HepG2 (cell line): ENCODE measurements at regions not wholly inside any gene's neighbourhood (a gene's known extent, or its start where the extent isn't known, plus 50 kb on each side); places are given as distances from the start of the nearest gene placed in this dataset.

Experiments
- AHR ChIP-seq: IDR thresholded peaks from 2 replicates; pipeline ENCODE4 v1.6.1; 2018; ENCODE audit warnings: missing genetic modification reagents, missing compliant biosample characterization
- ATM ChIP-seq: fragments of 450-650 bp; IDR thresholded peaks from 2 replicates; pipeline ENCODE4 v1.7.1; 2017; ENCODE audit warnings: mild to moderate bottlenecking, borderline replicate concordance
- CREM ChIP-seq, 2 experiments: sonication (generic) in 1 of 2; formaldehyde crosslinking in 1 of 2; IDR thresholded peaks; 2 replicates each; pipeline versions ENCODE4 v1.4.0 to v1.6.1; 2016 to 2020; ENCODE audit warnings: antibody characterized with exemption in 1 of 2, mild to moderate bottlenecking in 1 of 2, missing genetic modification reagents in 1 of 2
- GPN1 ChIP-seq: sonication (generic); formaldehyde crosslinking; IDR thresholded peaks from 2 replicates; pipeline ENCODE4 v1.5.1; 2020; ENCODE audit warnings: missing genetic modification reagents, borderline replicate concordance
- KDM1A ChIP-seq: IDR thresholded peaks from 2 replicates; pipeline ENCODE4 v1.6.1; 2016; ENCODE audit warnings: missing compliant biosample characterization
- KDM5A ChIP-seq: fragments of 200-600 bp; sonication (generic); IDR thresholded peaks from 2 replicates; pipeline ENCODE4 v1.7.0; 2018; ENCODE audit warnings: antibody characterized with exemption, mild to moderate bottlenecking, low read length, borderline replicate concordance
- MEIS1 ChIP-seq: sonication (generic); formaldehyde crosslinking; IDR thresholded peaks from 2 replicates; pipeline ENCODE4 v1.9.0; 2021; ENCODE audit warnings: mild to moderate bottlenecking, missing genetic modification reagents, moderate library complexity, borderline replicate concordance
- PHF20 ChIP-seq: sonication (generic); formaldehyde crosslinking; IDR thresholded peaks from 2 replicates; pipeline ENCODE4 v1.5.0; 2020; ENCODE audit warnings: mild to moderate bottlenecking, missing genetic modification reagents
- ZBTB4 ChIP-seq: sonication (generic); formaldehyde crosslinking; IDR thresholded peaks from 2 replicates; pipeline ENCODE4 v1.4.0; 2020; ENCODE audit warnings: missing genetic modification reagents, mild to moderate bottlenecking, borderline replicate concordance
- ZGPAT ChIP-seq: IDR thresholded peaks from 2 replicates; pipeline ENCODE4 v1.6.1; 2016; ENCODE audit warnings: mild to moderate bottlenecking
- ZNF615 ChIP-seq: sonication (generic); formaldehyde crosslinking; IDR thresholded peaks from 2 replicates; pipeline ENCODE4 v1.5.0; 2020; ENCODE audit warnings: mild to moderate bottlenecking, missing genetic modification reagents, borderline replicate concordance
- ZNF678 ChIP-seq: sonication (generic); formaldehyde crosslinking; IDR thresholded peaks from 2 replicates; pipeline ENCODE4 v1.4.0; 2020; ENCODE audit warnings: mild to moderate bottlenecking, missing genetic modification reagents
- ZNF883 ChIP-seq: sonication (generic); formaldehyde crosslinking; IDR thresholded peaks from 2 replicates; pipeline ENCODE4 v1.5.1; 2020; ENCODE audit warnings: mild to moderate bottlenecking, missing genetic modification reagents; ENCODE audit errors: not compliant biosample characterization
- ZSCAN31 ChIP-seq: sonication (generic); formaldehyde crosslinking; IDR thresholded peaks from 2 replicates; pipeline ENCODE4 v1.5.0; 2020; ENCODE audit warnings: low read depth, mild to moderate bottlenecking, missing genetic modification reagents
- TF ChIP-seq, protein P1 (sequence below): sonication (generic); formaldehyde crosslinking; IDR thresholded peaks from 2 replicates; pipeline ENCODE4 v1.4.0; 2020; ENCODE audit warnings: mild to moderate bottlenecking, missing genetic modification reagents
- TF ChIP-seq, protein P2 (sequence below): sonication (generic); formaldehyde crosslinking; IDR thresholded peaks from 2 replicates; pipeline ENCODE4 v1.8.0; 2022; ENCODE audit warnings: mild to moderate bottlenecking, missing genetic modification reagents, borderline replicate concordance

DNA sequence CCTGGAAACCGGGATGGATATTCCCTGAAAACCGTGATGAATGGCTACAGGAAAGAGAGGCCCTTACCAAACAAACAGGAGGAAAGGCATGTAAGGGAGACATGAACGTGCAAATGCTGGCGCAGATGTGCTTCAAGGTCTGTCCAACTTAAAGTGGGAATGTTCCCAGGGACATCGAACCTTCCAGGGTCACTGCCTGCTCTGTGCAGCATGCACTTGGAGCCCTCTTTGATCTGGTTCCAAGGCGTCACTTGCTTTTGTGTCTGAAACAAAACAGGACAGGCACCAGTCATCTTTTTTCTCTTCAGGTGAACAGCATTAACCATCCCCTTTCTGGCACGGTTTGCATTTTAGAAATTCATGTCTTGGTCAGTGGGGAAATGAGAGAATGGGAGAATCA is 479.4 kb downstream of the RASEF start (continued):
- 0 out of 2 replicates have a peak, but pooled peaks have one; percentile 31 for TF ChIP-seq ZBTB4 (CRISPR knock-in tag)
- TF ChIP-seq KDM1A = 0 out of 2 replicates have a peak, but pooled peaks have one; percentile 14
- TF ChIP-seq ZGPAT = peak; percentile 56
- TF ChIP-seq, protein P1, sequence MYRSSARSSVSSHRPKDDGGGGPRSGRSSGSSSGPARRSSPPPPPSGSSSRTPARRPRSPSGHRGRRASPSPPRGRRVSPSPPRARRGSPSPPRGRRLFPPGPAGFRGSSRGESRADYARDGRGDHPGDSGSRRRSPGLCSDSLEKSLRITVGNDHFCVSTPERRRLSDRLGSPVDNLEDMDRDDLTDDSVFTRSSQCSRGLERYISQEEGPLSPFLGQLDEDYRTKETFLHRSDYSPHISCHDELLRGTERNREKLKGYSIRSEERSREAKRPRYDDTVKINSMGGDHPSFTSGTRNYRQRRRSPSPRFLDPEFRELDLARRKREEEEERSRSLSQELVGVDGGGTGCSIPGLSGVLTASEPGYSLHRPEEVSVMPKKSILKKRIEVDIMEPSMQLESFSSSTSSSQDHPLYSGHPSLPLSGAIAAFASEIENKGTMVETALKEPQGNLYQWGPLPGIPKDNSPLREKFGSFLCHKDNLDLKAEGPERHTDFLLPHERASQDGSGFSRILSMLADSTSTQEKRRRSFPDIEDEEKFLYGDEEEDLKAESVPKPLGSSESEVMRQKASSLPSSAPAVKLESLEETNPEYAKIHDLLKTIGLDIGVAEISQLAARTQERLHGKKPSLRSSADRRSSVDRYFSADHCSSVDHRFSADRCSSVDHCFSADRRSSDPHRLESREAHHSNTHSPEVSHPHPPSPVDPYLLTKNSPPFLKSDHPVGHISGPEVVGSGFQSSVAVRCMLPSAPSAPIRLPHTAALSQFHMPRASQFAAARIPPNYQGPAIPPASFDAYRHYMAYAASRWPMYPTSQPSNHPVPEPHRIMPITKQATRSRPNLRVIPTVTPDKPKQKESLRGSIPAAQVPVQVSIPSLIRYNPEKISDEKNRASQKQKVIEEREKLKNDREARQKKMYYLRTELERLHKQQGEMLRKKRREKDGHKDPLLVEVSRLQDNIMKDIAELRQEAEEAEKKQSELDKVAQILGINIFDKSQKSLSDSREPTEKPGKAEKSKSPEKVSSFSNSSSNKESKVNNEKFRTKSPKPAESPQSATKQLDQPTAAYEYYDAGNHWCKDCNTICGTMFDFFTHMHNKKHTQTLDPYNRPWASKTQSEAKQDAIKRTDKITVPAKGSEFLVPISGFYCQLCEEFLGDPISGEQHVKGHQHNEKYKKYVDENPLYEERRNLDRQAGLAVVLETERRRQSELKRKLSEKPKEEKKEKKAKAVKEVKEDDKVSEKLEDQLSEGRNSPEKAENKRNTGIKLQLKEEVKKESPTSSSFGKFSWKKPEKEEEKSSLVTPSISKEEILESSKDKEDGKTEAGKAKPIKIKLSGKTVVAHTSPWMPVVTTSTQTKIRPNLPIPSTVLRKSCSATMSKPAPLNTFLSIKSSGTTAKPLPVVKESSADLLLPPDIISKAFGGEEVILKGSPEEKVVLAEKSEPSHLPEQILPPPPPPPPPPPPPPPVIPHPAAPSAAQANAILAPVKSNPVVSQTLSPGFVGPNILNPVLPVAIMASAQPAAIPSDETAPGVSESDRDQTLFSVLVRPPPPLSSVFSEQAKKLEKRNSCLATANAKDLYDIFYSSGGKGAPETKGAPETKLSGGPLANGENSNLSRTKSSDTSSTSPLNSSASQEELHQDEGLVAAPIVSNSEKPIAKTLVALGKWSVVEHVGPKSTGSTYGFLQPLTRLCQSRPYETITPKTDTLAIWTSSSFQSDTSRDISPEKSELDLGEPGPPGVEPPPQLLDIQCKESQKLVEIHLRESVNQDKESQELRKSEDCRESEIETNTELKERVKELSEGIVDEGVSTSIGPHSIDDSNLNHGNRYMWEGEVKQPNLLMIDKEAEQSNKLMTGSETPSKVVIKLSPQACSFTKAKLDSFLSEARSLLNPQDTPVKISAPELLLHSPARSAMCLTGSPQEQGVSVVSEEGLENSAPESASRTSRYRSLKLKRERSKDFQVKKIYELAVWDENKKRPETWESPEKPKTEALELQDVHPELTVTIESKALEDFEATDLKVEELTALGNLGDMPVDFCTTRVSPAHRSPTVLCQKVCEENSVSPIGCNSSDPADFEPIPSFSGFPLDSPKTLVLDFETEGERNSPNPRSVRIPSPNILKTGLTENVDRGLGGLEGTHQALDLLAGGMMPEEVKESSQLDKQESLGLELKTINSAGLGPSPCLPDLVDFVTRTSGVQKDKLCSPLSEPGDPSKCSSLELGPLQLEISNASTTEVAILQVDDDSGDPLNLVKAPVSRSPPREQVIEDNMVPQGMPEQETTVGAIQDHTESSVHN = no peak
- TF ChIP-seq, protein P2, sequence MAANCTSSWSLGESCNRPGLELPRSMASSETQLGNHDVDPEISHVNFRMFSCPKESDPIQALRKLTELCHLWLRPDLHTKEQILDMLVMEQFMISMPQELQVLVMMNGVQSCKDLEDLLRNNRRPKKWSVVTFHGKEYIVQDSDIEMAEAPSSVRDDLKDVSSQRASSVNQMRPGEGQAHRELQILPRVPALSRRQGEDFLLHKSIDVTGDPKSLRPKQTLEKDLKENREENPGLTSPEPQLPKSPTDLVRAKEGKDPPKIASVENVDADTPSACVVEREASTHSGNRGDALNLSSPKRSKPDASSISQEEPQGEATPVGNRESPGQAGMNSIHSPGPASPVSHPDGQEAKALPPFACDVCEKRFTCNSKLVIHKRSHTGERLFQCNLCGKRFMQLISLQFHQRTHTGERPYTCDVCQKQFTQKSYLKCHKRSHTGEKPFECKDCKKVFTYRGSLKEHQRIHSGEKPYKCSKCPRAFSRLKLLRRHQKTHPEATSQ (CRISPR knock-in tag) = no peak
- no peak for TF ChIP-seq KDM5A
- TF ChIP-seq CREM (IDR thresholded peaks at IDR 0.05) = 0 out of 2 replicates have a peak, but pooled peaks have one; percentile 43
- TF ChIP-seq CREM (CRISPR knock-in tag; IDR thresholded peaks at IDR 0.05) = no peak
- no peak for TF ChIP-seq AHR (CRISPR knock-in tag)
- no peak for TF ChIP-seq ZNF615
- TF ChIP-seq PHF20 (CRISPR knock-in tag) = no peak
- TF ChIP-seq ZNF678 (CRISPR knock-in tag) = no peak
- TF ChIP-seq MEIS1 (CRISPR knock-in tag) = no peak
- TF ChIP-seq GPN1 (CRISPR knock-in tag) = no peak
- TF ChIP-seq ZSCAN31 (CRISPR knock-in tag) = peak; percentile 37; the same call in 1 of the 2 replicates
- TF ChIP-seq ZNF883 (CRISPR knock-in tag) = no peak
- no peak for TF ChIP-seq ATM
